ENCODE measurements at regions not wholly inside any gene's neighbourhood (a gene's known extent, or its start where the extent isn't known, plus 50 kb on each side); places are given as distances from the start of the nearest gene placed in this dataset.

DNA sequence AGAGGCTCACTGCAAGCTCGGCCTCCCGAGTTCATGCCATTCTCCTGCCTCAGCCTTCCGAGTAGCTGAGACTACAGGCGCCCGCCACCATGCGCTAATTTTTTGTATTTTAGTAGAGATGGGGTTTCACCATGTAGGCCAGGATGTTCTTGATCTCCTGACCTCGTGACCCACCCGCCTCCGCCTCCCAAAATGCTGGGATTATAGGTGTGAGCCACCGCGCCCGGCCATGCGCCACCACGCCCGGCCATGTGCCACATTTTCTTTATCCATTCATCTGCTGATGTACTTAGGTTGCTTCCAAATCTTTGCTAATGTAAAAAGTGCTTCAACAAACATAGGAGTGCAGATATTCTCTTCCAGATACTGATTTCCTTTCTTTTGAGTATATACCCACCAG, 408.6 kb downstream of the CAAP1 start:
- DNase-seq (ENCODE audit: low read depth in 1 of 2, low spot score in 1 of 2): no peak
- TF ChIP-seq POLR2AphosphoS5 (IDR thresholded peaks at IDR 0.05; ENCODE audit: low read depth) (no peak), SPI1 (IDR thresholded peaks at IDR 0.05; ENCODE audit: borderline replicate concordance, low read depth) (no peak), GABPA (IDR thresholded peaks at IDR 0.05; ENCODE audit: low read depth) (no peak)
- TF ChIP-seq, protein P1, sequence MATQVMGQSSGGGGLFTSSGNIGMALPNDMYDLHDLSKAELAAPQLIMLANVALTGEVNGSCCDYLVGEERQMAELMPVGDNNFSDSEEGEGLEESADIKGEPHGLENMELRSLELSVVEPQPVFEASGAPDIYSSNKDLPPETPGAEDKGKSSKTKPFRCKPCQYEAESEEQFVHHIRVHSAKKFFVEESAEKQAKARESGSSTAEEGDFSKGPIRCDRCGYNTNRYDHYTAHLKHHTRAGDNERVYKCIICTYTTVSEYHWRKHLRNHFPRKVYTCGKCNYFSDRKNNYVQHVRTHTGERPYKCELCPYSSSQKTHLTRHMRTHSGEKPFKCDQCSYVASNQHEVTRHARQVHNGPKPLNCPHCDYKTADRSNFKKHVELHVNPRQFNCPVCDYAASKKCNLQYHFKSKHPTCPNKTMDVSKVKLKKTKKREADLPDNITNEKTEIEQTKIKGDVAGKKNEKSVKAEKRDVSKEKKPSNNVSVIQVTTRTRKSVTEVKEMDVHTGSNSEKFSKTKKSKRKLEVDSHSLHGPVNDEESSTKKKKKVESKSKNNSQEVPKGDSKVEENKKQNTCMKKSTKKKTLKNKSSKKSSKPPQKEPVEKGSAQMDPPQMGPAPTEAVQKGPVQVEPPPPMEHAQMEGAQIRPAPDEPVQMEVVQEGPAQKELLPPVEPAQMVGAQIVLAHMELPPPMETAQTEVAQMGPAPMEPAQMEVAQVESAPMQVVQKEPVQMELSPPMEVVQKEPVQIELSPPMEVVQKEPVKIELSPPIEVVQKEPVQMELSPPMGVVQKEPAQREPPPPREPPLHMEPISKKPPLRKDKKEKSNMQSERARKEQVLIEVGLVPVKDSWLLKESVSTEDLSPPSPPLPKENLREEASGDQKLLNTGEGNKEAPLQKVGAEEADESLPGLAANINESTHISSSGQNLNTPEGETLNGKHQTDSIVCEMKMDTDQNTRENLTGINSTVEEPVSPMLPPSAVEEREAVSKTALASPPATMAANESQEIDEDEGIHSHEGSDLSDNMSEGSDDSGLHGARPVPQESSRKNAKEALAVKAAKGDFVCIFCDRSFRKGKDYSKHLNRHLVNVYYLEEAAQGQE (IDR thresholded peaks at IDR 0.05; ENCODE audit: insufficient replicate concordance, low read depth): no peak
- TF ChIP-seq, protein P2, sequence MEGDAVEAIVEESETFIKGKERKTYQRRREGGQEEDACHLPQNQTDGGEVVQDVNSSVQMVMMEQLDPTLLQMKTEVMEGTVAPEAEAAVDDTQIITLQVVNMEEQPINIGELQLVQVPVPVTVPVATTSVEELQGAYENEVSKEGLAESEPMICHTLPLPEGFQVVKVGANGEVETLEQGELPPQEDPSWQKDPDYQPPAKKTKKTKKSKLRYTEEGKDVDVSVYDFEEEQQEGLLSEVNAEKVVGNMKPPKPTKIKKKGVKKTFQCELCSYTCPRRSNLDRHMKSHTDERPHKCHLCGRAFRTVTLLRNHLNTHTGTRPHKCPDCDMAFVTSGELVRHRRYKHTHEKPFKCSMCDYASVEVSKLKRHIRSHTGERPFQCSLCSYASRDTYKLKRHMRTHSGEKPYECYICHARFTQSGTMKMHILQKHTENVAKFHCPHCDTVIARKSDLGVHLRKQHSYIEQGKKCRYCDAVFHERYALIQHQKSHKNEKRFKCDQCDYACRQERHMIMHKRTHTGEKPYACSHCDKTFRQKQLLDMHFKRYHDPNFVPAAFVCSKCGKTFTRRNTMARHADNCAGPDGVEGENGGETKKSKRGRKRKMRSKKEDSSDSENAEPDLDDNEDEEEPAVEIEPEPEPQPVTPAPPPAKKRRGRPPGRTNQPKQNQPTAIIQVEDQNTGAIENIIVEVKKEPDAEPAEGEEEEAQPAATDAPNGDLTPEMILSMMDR (IDR thresholded peaks at IDR 0.05; ENCODE audit: insufficient read depth, low read length): no peak
- H3K27me3 ChIP-seq (ENCODE audit: insufficient read depth, poor library complexity, severe bottlenecking): no peaks in the 10 kb centered on the region
- H3K27ac ChIP-seq (replicated peaks): no peak overlapping the region
- no peak overlapping the region for H3K4me3 ChIP-seq (replicated peaks; ENCODE audit: insufficient read depth, low read length)

DNA sequence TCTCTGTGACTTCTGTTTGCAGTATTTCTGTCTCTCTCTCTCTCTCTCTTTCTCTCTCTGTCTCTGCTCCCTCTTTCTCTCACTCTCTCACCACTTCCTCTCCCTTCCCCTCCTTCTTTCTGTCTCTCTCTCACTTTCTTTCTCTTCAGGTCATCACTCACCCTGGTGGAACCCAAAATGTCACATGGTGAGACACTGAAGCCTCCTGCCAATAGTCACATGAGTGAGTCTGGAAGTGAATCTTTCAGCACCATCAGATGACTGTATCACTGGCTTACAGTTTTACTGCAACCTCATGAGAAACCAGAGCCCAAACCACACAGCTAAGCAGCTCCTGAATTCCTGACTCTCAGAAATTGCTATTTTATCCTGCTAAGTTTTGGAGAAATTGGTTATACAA, 414.6 kb downstream of the CAAP1 start:
- TF ChIP-seq, protein P2 (IDR thresholded peaks at IDR 0.05; ENCODE audit: insufficient read depth, low read length): no peak
- TF ChIP-seq GABPA (IDR thresholded peaks at IDR 0.05; ENCODE audit: low read depth) (no peak), SPI1 (IDR thresholded peaks at IDR 0.05; ENCODE audit: borderline replicate concordance, low read depth) (no peak), POLR2AphosphoS5 (IDR thresholded peaks at IDR 0.05; ENCODE audit: low read depth) (no peak)
- TF ChIP-seq, protein P1 (IDR thresholded peaks at IDR 0.05; ENCODE audit: insufficient replicate concordance, low read depth): no peak

DNA sequence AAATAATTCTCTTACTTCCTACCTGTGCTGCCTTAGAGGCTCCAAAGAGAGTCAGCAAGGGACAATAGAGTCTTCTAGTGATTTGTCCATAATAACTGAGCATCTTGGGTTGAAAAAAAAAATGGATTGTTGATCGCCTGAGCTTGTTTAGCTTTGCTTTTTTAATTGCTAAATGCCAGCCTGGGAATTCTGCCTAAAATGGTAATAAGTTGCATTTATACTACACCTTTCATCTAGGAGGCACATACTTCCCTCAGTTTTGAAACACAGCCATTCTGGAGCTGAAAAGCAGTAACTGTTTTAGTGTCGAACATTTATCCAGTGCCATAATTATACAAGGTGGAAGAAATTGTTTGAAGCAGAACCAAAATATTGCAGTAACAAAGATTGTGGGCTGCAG, 421.3 kb downstream of the CAAP1 start:
- no peaks in the 10 kb centered on the region for H3K27me3 ChIP-seq (ENCODE audit: insufficient read depth, poor library complexity, severe bottlenecking)
- TF ChIP-seq, protein P1 (IDR thresholded peaks at IDR 0.05; ENCODE audit: insufficient replicate concordance, low read depth): no peak
- TF ChIP-seq, protein P2 (IDR thresholded peaks at IDR 0.05; ENCODE audit: insufficient read depth, low read length): no peak
- no peak for TF ChIP-seq GABPA (IDR thresholded peaks at IDR 0.05; ENCODE audit: low read depth)
- no peak for TF ChIP-seq POLR2AphosphoS5 (IDR thresholded peaks at IDR 0.05; ENCODE audit: low read depth)
- no peak overlapping the region for H3K27ac ChIP-seq (replicated peaks)
- DNase-seq (ENCODE audit: low read depth in 1 of 2, low spot score in 1 of 2): no peak
- H3K4me3 ChIP-seq (replicated peaks; ENCODE audit: insufficient read depth, low read length): no peak overlapping the region

More for the DNA sequence above, 414.6 kb downstream of the CAAP1 start:
- no peak overlapping the region for H3K27ac ChIP-seq (replicated peaks)
- H3K4me3 ChIP-seq (replicated peaks; ENCODE audit: insufficient read depth, low read length): no peak overlapping the region
- no peaks in the 10 kb centered on the region for H3K27me3 ChIP-seq (ENCODE audit: insufficient read depth, poor library complexity, severe bottlenecking)
- DNase-seq (ENCODE audit: low read depth in 1 of 2, low spot score in 1 of 2): no peak
